Activated CD4-positive, alpha-beta T cell treated with anti-CD3 and anti-CD28 coated beads for 4 hours (primary cell): ENCODE measurements at regions not wholly inside any gene's neighbourhood (a gene's known extent, or its start where the extent isn't known, plus 50 kb on each side); places are given as distances from the start of the nearest gene placed in this dataset.

Experiments
- DNase-seq, 2 donors: peaks; one replicate each; pipeline ENCODE4 v3.0.0-alpha.2; 2020

DNA sequence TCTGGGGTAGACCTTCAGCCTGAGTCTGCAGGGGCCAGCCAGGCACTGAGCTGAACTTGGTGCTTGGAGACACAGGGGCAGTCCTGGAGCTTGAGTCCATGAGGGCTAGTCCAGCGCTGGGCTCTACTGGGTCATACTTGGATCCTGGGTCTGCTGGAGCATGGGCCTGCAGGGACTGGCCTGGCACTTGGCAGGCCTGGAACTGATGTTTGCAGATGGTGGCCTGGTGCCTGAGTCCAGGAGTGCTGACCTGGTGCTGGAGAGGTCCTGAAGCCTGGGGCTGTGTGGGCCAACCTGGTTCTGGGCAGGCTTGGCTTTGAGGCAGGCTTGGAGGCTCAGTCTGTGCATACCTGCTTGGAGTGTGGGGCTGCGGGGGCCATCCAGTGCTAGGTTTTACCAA, 143.4 kb upstream of the DSCAM start:
- DNase-seq, result no peak

DNA sequence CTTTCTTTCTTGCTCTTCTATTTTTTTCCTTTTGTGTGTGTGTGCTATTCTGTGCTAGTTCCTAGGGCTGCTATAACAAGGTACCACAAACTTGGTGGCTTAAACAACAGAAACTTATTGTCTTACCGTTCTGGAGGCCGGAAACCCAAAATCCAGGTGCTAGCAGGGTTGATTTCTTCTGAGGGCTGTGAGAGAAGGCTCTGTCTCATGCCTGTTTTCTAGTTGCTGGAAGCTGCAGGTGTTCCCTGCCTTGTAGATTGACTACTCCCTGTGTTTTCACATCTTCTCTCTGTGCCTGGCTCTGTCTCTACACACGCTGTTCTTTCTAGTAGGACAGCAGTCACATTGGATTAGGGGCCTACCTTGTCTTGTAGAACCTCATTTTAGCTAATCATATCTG, 150.9 kb upstream of the DSCAM start:
- DNase-seq, result no peak

DNA sequence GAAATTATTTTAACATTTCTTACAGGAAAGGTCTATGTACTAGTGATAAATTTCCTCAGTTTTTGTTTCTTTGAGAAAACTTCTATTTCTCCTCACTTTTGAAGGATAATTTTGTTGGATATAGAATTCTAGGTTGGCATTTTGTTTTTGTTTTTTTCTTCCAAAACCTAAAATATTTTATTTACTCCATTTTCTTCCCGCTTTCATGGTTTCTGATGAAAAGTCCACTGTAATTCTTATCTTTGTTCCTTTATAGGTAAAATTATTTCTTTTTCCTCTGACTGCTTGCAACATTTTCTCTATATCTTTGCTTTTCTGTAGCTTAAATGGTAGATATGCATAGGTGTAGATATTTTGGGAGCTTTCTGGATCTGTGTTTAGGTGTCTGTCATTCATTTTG, 153.9 kb upstream of the DSCAM start:
- DNase-seq, result no peak

DNA sequence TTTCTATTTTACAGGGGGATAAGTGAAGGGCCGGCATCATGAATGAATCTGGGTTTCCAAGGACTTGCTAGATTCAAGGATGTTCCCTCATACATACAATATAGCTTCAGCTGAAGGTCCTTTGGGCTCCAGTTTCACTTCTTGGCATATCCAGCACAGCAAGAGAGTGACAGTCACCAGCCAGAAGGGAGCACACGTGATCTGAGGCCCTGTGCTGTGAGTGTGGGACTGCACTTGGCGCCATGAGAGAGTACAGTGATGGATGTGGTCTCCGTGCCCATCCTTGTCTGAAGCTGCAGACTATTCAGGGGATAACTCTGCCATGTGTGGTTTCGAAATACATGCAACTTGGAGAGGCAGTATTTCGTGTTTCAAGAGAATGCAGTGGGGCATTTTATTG, 159.7 kb upstream of the DSCAM start:
- DNase-seq, result no peak

DNA sequence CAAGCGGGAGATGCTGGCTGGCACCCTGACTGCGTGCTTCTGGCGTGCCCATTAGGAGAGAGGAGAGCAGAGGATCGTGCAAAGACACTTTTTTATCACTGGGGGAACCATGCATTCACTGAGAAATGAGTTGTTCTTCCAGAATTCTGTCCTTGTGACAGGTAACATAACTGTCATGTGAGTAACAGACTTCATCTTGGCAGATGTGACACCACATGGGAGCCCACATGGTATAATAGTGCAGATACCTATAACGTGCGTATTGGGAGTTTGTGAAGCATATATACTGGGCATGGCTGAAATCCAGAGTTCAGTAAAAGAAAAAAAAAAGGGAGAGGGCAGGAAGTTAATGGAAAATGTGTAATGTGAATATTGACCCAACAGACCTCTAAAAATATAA, 159.6 kb upstream of the BACE2 start:
- DNase-seq, result no peak

DNA sequence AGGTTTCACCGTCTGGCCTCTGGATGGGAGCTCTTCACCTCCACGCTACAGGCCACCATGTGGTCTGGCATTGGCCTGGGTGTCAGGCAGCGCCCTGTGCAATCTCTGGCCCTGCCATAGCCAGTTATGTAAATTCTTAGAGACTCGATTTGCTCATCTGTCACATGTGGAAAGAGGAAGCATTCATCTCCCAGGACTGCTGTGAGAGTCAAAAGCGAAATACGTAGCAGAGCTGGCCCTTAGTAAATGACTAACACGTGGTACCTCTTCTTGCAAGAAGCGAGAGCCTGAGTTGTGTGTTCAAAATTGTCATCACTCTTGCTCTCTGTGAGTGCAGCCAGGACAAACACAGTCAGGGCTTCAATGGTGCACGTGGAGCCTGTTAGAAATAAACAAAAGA, 159.0 kb upstream of the BACE2 start:
- no peak for DNase-seq

DNA sequence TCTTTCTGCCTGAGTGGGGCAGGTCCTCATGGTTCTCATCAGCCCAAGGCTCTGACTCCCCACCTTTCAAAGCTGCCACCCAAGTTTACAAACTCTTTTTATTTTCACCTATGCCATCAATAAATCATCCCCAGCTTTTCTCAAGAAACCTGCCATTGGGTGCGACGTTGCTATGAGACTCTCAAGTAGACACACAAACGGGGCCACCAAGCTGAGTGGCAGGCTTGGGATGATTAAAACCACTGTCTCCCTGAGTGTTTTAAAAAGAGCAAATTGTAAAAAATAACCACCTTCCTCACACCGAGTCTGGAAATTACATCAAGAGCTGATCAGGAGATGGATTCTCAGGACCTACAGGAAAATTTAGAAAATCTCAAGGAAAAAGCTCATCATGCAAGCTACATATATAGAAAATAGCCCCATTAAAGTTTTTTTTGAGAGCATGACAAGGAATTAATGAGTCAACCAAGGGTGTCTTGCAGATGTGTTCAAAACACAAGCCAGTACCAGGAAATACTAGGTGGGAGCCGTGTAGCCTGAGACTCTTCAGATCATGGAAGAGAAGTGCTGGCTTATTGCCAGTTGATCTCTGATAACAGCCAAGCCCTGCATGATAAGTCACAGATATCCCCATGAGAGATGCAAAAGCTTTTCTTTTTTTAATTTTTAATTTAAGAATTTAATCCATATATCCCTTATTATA, 158.4 kb upstream of the BACE2 start:
- DNase-seq, result no peak

DNA sequence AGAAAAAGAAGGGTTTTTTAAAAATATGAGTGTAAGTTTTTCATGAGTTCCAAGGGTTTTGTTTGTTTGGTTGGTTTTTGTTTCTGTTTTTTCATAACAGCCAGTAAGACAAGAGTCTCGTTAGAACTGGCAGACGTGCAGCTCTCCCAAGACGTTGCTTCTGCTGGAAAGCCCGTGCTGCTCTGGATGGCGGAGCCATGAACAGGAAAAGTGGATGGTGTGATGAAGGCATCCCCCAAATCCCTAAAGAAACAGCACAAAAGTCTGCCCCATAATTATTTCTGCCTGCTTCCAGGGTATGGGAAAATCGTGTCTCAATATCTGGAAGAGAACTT, 157.9 kb upstream of the BACE2 start:
- no peak for DNase-seq

DNA sequence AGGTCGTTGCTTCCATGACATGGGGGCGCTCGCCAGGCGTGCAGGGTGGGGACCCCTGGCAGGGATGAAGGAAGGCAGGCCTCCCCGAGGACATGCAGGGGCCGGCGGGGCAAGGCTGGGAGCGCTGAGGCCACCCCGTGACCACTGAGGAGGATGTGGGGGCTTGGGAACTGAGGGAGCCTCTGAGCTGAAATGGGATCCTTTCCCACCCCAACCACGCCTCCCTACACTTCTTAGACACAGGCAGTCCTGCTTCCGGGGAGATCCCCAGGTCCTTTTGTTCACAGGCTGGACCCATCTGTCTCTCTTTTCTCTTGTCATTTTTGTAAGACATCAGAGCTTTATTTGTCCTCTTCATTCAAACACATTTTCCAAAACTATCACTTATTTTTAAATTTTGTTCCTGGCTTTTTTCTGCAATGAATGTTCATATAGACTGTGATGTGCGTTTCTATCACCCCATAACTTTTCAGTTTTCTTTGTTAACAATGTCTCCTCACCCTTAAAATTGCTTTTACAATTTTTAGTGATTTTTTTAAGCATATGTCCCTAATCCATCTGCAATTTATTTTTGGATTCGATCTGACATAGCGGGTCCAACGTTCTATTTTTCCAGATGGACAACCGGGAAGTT, 156.7 kb upstream of the BACE2 start:
- DNase-seq, result no peak

DNA sequence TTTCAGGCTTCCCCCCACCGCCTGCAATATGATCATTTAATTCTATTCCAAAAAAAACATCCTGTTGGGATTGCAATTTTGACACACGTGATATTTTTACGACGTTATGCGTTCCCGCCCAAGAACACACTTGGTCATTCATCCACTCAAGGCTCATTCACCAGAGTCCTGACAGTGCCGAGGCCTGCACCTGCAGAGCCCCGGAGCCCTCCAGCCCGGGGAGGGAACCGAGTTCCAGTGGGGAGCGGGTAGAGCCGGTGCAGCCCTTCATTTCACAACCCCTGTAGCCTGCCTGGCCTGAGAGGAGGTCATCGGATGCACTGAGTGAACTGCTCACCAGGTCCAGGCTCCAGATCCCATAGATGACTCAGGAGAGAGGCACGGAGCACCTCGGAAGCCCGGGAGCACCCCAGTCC, 156.0 kb upstream of the BACE2 start:
- DNase-seq, result no peak

DNA sequence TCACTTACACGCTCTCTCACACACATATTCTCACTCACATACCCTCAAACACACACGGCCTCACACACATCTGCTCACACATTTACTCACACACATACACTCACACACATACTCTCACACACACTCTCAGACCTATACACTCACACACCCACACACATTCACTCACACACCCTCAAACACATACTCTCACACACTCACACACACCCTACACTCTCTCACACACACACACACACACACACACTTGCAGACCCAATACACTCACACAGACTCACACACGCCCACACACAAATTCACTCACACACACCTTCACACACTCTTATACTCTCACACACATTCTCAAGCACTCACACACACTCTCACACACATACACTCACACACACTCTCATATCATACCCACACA, 155.5 kb upstream of the BACE2 start:
- DNase-seq, result no peak

DNA sequence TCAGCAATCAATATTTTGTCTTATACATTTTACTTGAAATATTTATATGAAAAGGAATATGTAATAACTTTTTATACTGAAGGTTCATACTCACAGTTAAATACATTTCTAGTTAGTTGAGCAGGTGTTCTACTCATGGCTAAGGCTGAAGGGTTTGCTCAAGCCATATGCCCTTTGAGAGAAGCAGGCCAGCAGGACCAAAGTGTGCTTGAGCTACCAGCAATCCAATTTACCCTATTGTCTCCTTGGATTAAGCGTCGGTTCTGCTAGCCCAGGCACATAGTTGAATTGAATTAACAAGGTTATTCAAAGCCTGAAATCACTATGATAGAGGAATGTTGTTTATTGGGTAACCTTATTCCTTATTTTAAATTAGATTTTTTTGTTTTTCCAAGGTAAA, 151.5 kb upstream of the BACE2 start:
- DNase-seq, result no peak

DNA sequence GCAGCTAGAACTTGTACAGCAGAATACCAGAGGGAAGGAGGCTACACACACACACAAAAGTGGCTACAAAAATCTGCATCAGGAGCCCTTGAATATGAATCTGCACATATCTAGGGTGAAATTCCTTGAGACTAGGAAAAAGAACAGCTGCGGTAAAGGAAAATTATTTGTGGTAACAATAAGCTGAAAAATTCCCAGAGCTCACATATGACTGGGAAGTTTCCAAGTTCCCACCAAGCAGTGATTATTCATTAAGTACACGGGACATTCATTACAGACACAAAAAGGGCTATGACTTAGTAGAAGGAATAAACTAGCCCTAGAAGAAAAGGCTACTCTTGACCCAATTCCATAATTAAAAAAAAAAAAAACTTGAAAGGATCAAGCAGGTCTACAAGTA, 149.5 kb upstream of the BACE2 start:
- no peak for DNase-seq

DNA sequence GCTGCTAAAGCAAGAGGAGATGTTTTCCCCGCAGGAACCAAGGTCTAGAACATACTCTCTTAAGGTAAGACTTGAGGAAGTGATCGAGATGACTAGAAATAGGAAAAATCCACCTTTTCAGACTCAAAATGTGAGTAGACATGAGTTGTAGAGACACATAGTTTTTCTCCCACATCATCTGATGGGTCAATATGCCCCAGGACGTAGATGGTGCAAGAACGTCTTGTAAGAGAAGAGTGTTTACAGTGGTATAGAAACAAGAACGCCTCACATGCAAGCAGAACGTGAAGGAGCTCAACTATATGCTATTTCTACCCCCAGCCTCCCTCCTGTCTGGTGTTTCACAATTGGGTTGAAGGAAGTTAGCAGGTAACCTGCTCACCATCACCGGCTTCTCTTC, 144.0 kb upstream of the BACE2 start:
- DNase-seq, result no peak

DNA sequence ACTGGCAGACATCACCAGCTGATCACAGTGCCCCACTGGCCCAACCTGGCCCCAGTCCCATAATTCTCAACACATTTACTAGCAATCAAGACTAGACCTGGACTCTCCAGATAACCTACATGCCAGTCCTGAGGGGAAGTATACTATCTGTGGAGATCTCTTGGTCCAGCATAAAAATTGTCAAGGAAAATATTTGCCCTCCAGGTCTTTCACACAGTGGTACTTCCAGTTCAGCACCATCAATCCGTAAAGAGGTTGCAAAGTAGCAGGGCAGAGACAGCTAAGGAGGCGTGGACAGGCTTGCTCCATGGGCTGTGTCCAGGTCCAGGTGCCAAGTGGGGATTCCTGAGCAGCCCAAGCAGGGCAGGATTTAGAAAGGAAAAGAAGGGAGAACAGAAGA, 143.6 kb upstream of the BACE2 start:
- DNase-seq, result no peak

DNA sequence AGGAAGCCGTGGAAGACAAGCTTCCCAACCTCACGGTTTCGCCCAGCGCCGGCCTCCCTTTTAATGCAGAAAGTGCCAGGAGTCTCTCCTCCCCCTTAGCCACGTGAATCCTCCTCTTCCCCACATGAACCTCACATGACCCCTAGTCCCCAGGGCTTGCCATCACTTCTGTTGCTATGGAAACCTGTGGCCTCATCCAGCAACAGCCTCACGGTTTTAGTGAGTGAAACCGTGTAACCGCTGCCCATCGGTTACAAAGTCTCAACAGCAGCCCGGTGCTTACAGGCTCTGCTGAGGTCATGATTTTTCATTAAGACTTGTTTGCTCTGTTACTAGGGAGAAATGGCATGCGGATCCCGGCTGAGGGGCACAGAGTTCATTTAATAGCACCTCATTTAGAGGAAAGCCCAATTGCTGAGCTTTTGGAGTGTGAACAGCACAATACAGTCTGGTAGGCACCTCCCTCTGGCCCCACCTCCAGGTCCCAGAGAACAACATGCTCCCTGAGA, 143.2 kb upstream of the BACE2 start:
- DNase-seq, result no peak

DNA sequence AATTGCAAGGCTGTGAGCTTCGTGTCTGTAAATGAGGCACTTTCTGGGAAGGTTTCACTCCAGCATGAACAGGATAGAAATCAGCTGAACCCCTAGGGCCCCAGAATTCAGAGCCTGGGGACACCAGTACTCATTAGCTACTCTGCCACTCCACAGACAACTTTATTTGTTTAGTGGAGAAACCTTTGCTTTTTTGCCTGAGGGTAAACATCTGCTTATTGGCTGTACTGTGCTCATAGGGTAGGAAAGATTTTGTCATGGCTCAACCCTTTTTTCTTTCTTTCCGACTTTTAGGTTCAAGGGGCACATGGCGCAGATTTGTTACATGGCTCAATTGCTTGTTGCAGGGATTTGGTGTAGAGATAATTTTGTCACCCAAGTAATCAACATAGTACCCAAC, 138.4 kb upstream of the BACE2 start:
- no peak for DNase-seq

DNA sequence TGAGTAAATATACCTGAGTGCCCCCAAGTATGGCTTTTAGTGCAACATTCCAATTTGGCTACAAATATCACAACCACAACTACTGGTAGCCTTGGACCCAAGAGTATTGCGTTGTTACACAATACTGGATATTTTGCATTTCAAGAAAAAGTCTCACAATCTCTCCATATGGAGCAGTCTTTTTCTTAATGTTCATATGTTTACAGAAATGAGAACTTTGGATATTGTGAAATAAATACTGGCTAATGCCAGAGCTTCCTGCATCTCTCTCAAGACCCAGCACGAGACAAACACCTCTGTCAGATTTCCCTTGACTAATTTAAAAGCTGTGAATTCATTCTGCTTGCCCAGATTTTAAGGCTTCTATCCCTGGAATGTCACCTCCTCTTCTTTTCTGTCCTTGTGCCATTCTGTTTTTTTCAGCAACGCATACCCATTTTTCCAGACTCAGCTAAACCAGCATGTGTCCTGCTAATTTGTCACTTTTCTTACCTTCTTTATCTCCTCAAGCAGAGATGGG, 136.2 kb upstream of the BACE2 start:
- DNase-seq, result no peak

DNA sequence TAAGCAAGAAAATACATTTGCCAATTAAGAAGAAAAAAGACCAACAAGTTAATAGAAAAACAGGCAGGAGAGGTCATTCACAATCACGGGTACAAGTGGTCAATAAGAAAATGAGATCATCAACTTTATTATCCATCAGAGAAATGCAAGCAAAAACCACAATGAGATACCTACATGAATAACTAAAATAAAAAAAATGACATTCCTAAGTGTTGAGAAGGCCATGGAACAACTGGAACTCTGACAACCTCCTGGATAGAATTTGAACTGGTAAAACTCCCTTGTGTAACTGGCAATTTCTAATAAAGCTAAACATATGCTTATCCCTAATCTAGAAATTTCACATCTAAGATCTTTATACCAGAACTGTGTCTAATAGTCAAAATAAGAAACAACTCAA, 135.4 kb upstream of the BACE2 start:
- no peak for DNase-seq

DNA sequence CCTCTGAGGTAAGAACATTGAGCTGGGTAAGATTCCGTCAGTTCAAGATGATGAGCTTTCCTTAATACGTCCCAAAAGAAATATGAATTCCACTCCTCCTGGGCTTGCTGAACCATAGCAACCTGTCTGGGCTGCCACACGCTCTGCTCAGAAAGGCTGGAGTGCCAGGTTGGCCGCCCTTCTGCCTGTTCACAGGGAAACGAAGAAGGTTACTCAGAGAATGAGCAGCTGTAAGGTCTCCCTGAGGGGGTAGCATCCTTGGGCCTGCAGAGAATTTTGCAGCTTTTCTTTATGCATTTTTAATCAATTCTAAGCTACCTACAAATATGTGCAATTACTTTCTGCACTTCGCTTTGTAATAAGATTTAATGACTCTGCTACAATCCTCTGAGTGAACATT, 130.7 kb upstream of the BACE2 start:
- no peak for DNase-seq

DNA sequence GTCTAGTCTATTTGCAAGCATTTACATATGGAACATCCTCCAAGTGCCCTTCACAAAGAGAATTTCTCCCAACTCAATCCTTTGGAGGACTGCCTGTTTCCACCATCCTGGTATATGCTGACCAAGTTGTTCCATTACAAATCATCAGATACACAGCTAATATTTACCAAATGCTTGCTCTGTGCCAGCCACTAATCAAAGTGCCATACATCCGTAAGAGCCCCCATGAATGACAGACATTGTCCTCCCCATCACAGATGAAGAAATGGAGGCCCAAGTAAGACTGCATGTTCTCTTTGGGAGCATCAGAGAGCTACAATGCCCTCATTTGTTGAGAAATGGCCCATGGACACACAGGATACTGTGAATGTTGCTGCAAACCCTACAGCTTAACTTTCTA, 130.0 kb upstream of the BACE2 start:
- no peak for DNase-seq

DNA sequence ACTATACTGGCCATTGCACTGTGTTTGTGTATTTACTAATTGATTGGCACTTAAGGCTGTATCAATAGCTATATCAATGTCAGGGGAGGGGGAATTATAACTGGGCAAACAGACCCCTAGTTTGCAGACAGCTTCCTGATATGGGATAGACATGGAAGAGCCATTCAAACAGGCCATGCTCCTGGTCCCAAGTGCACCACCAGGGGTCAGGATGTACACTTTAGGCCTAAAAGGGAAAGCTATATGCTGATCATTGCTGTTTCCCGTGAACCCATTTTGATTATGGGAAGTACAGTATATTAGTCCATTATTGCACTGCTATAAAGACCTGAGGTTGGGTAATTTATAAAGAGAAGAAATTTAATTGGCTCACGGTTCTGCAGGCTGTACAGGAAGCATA, 124.9 kb upstream of the BACE2 start:
- DNase-seq, result no peak

DNA sequence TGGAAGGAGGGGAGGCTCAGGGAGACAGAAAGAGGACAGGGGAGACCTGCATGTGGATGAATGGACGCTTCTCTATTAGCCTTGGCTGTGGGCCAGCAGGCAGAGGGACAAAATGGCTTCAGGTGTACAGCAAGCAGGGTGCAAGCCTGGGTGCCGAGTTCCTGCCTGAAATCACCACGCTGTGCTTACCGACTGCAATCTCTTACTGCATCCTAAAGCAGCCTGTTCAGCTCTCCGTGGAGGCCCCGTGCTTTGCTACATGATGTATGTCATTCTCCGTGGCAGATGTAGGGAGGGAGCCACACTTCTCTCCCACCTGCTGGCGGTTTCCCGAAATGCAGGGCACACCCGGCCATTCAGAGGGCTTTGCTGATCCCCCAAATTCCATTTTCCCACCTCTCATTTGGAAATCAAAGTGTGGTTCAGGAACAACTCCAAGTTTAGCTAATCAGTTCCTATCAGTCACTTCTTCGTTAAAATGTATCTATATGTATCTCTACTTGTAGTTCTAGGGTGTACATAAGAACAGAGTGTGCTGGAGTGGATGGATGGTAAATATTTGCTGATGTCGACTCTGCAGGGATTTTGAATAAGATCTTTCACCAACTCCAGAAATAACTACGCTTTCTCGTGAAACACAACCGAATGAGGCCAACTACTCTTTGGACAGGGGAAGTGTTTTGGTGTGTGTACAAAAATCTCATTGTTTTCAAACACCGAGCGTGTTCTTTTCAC, 122.3 kb upstream of the BACE2 start:
- no peak for DNase-seq

DNA sequence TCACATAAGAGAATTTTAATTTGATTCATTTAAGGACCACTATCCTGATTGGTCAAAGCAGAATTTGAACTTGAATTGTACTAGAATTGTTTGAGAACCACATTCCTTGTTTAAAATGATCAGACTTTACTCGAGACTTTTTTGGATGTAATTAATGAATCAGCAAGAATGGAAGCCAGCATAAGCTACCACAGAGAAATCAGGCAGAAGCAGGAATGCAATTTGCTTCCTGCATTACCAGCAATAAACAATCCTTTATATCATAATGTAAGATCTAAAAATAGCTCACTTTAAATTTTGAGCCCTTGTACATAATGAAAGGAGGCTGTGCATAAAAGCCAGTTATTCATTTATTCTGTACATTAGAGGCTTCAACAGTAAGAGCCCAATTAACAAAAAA, 119.8 kb upstream of the BACE2 start:
- no peak for DNase-seq
